ENCODE measurements at regions not wholly inside any gene's neighbourhood (a gene's known extent, or its start where the extent isn't known, plus 50 kb on each side); places are given as distances from the start of the nearest gene placed in this dataset.

DNA sequence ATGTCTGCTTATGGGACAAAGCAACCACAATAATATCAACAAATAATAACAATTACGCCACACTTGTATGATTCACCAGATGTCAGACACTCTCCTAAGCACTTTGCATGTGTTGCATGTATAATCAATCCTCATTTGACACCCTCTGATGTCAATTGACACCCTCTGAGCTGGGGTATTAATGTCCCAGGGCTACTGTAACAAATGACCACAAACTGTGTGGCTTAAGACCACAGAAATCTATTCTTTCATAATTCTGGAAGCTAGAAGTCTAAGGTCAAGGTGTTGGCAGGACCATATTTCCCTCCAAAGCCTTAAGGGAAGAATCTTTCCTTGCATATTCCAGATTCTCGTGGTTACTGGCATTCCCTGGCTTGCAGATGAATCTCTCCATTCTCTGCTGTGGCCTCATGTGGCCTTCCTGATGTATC lies 112.7 kb downstream of the NPIPB5 start:
- Histone ChIP-seq H3K4me3 (replicated peaks in 1 of 3; ENCODE audit: insufficient read depth in 1 of 3, low read depth in 1 of 3, low read length in 3 of 3) (no peak overlapping the region), H3K4me2 (ENCODE audit: insufficient read depth, low read length) (no peak overlapping the region), H2AFZ (ENCODE audit: low read depth, low read length) (no peak overlapping the region), H3K27me3 (ENCODE audit: control insufficient read depth in 2 of 2, insufficient read depth in 2 of 2, low read length in 2 of 2) (peaks cover 7 to 23% of the 10 kb centered on the region in 2 experiments), H3K9me3 (replicated peaks; ENCODE audit: control insufficient read depth, insufficient read depth, low read length) (no peaks in the 10 kb centered on the region), H3K36me3 (ENCODE audit: control insufficient read depth in 2 of 2, extremely low read depth in 1 of 2, insufficient read depth in 2 of 2, low read length in 2 of 2) (no peaks in the 10 kb centered on the region), H3K27ac (ENCODE audit: insufficient read depth, low read depth, low read length) (no peak overlapping the region), H3K9me1 (replicated peaks; ENCODE audit: control insufficient read depth, extremely low read depth, insufficient read depth, low read length) (no peaks in the 10 kb centered on the region), H4K20me1 (replicated peaks; ENCODE audit: control insufficient read depth, extremely low read depth, insufficient read depth, low read length) (no peaks in the 10 kb centered on the region), H3K79me2 (ENCODE audit: control insufficient read depth, insufficient read depth, low read length) (no peaks in the 10 kb centered on the region), H3K9ac (replicated peaks; ENCODE audit: extremely low read depth, insufficient read depth, low read length) (no peak overlapping the region), H3K4me1 (ENCODE audit: control insufficient read depth, extremely low read depth, insufficient read depth, low read length) (no peaks in the 10 kb centered on the region)
- dilution Hi-C loops (cut with MboI; ENCODE audit: extremely low pct_ligation_motif_present, low sequenced_read_pairs): no loop called here
- CTCF ChIA-PET: no interaction called here
- no peak for TF ChIP-seq JUN (IDR thresholded peaks at IDR 0.05; ENCODE audit: borderline replicate concordance, insufficient read depth, insufficient read length, low read depth)
- no peak for TF ChIP-seq MYC (IDR thresholded peaks at IDR 0.05; ENCODE audit: low read depth, low read length)
- no peak for TF ChIP-seq POLR2AphosphoS5 (IDR thresholded peaks at IDR 0.05; ENCODE audit: insufficient read depth, low read depth, low read length)
- TF ChIP-seq MAX (IDR thresholded peaks at IDR 0.05; ENCODE audit: insufficient read depth, insufficient read length): no peak
- no peak for TF ChIP-seq EZH2 (IDR thresholded peaks at IDR 0.05; ENCODE audit: borderline replicate concordance, low read depth, low read length, severe bottlenecking)
- TF ChIP-seq, protein P1, sequence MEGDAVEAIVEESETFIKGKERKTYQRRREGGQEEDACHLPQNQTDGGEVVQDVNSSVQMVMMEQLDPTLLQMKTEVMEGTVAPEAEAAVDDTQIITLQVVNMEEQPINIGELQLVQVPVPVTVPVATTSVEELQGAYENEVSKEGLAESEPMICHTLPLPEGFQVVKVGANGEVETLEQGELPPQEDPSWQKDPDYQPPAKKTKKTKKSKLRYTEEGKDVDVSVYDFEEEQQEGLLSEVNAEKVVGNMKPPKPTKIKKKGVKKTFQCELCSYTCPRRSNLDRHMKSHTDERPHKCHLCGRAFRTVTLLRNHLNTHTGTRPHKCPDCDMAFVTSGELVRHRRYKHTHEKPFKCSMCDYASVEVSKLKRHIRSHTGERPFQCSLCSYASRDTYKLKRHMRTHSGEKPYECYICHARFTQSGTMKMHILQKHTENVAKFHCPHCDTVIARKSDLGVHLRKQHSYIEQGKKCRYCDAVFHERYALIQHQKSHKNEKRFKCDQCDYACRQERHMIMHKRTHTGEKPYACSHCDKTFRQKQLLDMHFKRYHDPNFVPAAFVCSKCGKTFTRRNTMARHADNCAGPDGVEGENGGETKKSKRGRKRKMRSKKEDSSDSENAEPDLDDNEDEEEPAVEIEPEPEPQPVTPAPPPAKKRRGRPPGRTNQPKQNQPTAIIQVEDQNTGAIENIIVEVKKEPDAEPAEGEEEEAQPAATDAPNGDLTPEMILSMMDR (IDR thresholded peaks at IDR 0.05; ENCODE audit: extremely low read depth in 1 of 2, insufficient read depth in 1 of 2, low read depth in 1 of 2, low read length in 2 of 2): no peak
- no peak for TF ChIP-seq FOS (IDR thresholded peaks at IDR 0.05; ENCODE audit: borderline replicate concordance, insufficient read depth, low read length)
- TF ChIP-seq GATA2 (IDR thresholded peaks at IDR 0.05; ENCODE audit: insufficient read depth, insufficient read length, low read depth, low read length): no peak
- TF ChIP-seq POLR2A (IDR thresholded peaks at IDR 0.05; ENCODE audit: low read depth, low read length): no peak
- intact Hi-C loops (cut with micrococcal nuclease): loop anchor here (5.0 kb wide), 1 partner anchor 34 kb away; no protein-coding TSS in a partner anchor
- DNase-seq (ENCODE audit: low read depth, low spot score) (no peak), FAIRE-seq (no peak)
- POLR2A ChIA-PET: no interaction called here
- no TSS peak for BruUV-seq (replicated peaks)

All from endothelial cell of umbilical vein (primary cell).